Neural cell (in vitro differentiated cells): ENCODE measurements at regions not wholly inside any gene's neighbourhood (a gene's known extent, or its start where the extent isn't known, plus 50 kb on each side); places are given as distances from the start of the nearest gene placed in this dataset.

ENCODE experiments used
- H2AFZ ChIP-seq: fragments of 200-600, 300-800 bp; sonication (generic), shearing (Covaris generic); 2 replicates; pipeline ENCODE4 v1.6.0; 2014; ENCODE audit warnings: low read depth, mild to moderate bottlenecking, antibody characterized with exemption, low read length, moderate library complexity
- H3F3A ChIP-seq: fragments of 200-600 bp; shearing (Covaris generic); 2 replicates; pipeline ENCODE4 v1.6.1; 2016; ENCODE audit warnings: mild to moderate bottlenecking, moderate library complexity, mixed read lengths, antibody characterized with exemption, low read length; ENCODE audit not compliant: insufficient read depth, poor library complexity, severe bottlenecking
- H3K27ac ChIP-seq: fragments of 200-600, 300-800 bp; sonication (generic), shearing (Covaris generic); 2 replicates; pipeline ENCODE4 v1.5.1; 2014; ENCODE audit warnings: mild to moderate bottlenecking, low read length, moderate library complexity
- H3K27me3 ChIP-seq: fragments of 300-800, 200-600 bp; sonication (generic), shearing (Covaris generic); 2 replicates; pipeline ENCODE4 v1.6.0; 2014; ENCODE audit warnings: mild to moderate bottlenecking, low read depth, low read length, moderate library complexity; ENCODE audit not compliant: insufficient read depth
- H3K36me3 ChIP-seq: fragments of 300-800, 200-600 bp; sonication (generic), shearing (Covaris generic); 2 replicates; pipeline ENCODE4 v1.5.1; 2014; ENCODE audit warnings: mild to moderate bottlenecking, antibody characterized with exemption, low read length, moderate library complexity; ENCODE audit not compliant: insufficient read depth
- H3K4me2 ChIP-seq: fragments of 300-800, 200-600 bp; sonication (generic), shearing (Covaris generic); 2 replicates; pipeline ENCODE4 v1.6.0; 2014; ENCODE audit warnings: mild to moderate bottlenecking, low read length
- H3K4me3 ChIP-seq: fragments of 300-800, 200-600 bp; sonication (generic), shearing (Covaris generic); 2 replicates; pipeline ENCODE4 v1.5.1; 2014; ENCODE audit warnings: mild to moderate bottlenecking, low read length, moderate library complexity
- H3K79me2 ChIP-seq: fragments of 200-600 bp; shearing (Covaris generic); replicated peaks from 2 replicates; pipeline ENCODE4 v1.6.0; 2014; ENCODE audit warnings: mild to moderate bottlenecking, low read length, moderate library complexity; ENCODE audit not compliant: insufficient read depth
- H3K9ac ChIP-seq: fragments of 300-800, 200-600 bp; sonication (generic), shearing (Covaris generic); 2 replicates; pipeline ENCODE4 v1.6.1; 2016; ENCODE audit warnings: mild to moderate bottlenecking, low read length, mixed read lengths
- H3K9me2 ChIP-seq: fragments of 200-600 bp; shearing (Covaris generic); 2 replicates; pipeline ENCODE4 v1.6.1; 2016; ENCODE audit warnings: mild to moderate bottlenecking, low read length, mixed read lengths; ENCODE audit not compliant: insufficient read depth
- H3K9me3 ChIP-seq: fragments of 200-600, 300-800 bp; sonication (generic), shearing (Covaris generic); 2 replicates; pipeline ENCODE4 v1.6.1; 2016; ENCODE audit warnings: mild to moderate bottlenecking, mixed run types, low read length, moderate library complexity, mixed read lengths
- H4K20me1 ChIP-seq: fragments of 200-600 bp; shearing (Covaris generic); 2 replicates; pipeline ENCODE4 v1.6.1; 2016; ENCODE audit warnings: mild to moderate bottlenecking, mixed run types; ENCODE audit not compliant: insufficient read depth
- EP300 ChIP-seq: fragments of 450-650 bp; conservative IDR thresholded peaks from 2 replicates; pipeline ENCODE4 v1.6.1; 2014; ENCODE audit warnings: antibody characterized with exemption, mild to moderate bottlenecking, moderate library complexity; ENCODE audit not compliant: poor library complexity, severe bottlenecking
- EZH2 ChIP-seq: fragments of 200-600, 300-800 bp; shearing (Covaris generic), sonication (generic); IDR thresholded peaks from 2 replicates; pipeline ENCODE4 v1.6.1; 2014; ENCODE audit warnings: antibody characterized with exemption, low read length, borderline replicate concordance, mild to moderate bottlenecking; ENCODE audit not compliant: insufficient read depth, poor library complexity, severe bottlenecking
- MXI1 ChIP-seq: fragments of 450-650 bp; conservative IDR thresholded peaks from 2 replicates; pipeline ENCODE4 v1.6.1; 2014; ENCODE audit warnings: antibody characterized with exemption, mild to moderate bottlenecking; ENCODE audit not compliant: poor library complexity, severe bottlenecking
- POLR2AphosphoS5 ChIP-seq: IDR thresholded peaks from 2 replicates; pipeline ENCODE4 v1.6.1; 2012
- RAD21 ChIP-seq: fragments of 450-650 bp; conservative IDR thresholded peaks from 2 replicates; pipeline ENCODE4 v1.6.1; 2014; ENCODE audit warnings: antibody characterized with exemption, mild to moderate bottlenecking, moderate library complexity
- SMC3 ChIP-seq: fragments of 450-650 bp; conservative IDR thresholded peaks from 2 replicates; pipeline ENCODE4 v1.6.1; 2014; ENCODE audit warnings: antibody characterized with exemption, mild to moderate bottlenecking, moderate library complexity; ENCODE audit not compliant: poor library complexity
- TAF1 ChIP-seq: IDR thresholded peaks from 2 replicates; pipeline ENCODE4 v1.6.1; 2012; ENCODE audit warnings: low read depth
- TF ChIP-seq, protein P1 (sequence below): IDR thresholded peaks from 2 replicates; pipeline ENCODE4 v1.6.1; 2012; ENCODE audit warnings: borderline replicate concordance
- TF ChIP-seq, protein P2 (sequence below): fragments of 450-650 bp; IDR thresholded peaks from 2 replicates; pipeline ENCODE4 v1.5.1; 2014; ENCODE audit warnings: antibody characterized with exemption, mild to moderate bottlenecking, moderate library complexity; ENCODE audit not compliant: poor library complexity, severe bottlenecking

DNA sequence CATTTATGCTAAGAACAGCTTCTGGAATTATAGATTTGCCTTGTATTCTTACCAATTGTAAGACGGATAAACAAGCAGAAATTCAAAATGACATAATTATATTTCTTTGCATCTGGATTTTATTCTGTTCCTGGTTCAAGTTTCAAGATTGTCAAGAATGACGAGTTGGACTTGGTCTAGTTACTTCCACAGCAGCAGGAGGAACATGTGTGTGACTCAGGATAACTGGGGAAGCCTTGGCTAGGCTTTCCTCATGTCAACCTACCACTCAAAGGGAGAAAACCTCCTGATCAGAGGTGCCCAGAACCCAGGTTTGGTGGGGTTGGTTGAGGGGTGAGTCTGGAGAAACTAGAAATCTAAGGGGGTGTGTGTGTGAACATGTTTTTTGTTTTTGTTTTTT is 259.7 kb downstream of the SOX2 start:
- Histone ChIP-seq H3K9me3 (no peaks in the 10 kb centered on the region), H3K4me2 (no peak overlapping the region), H3K9ac (no peak overlapping the region), H3K36me3 (no peaks in the 10 kb centered on the region), H3K27me3 (no peaks in the 10 kb centered on the region), H3K4me3 (no peak overlapping the region), H4K20me1 (no peaks in the 10 kb centered on the region), H3F3A (no peaks in the 10 kb centered on the region), H3K9me2 (no peaks in the 10 kb centered on the region), H3K27ac (no peak overlapping the region), H3K79me2 (no peaks in the 10 kb centered on the region), H2AFZ (no peak overlapping the region)
- TF ChIP-seq, protein P1, sequence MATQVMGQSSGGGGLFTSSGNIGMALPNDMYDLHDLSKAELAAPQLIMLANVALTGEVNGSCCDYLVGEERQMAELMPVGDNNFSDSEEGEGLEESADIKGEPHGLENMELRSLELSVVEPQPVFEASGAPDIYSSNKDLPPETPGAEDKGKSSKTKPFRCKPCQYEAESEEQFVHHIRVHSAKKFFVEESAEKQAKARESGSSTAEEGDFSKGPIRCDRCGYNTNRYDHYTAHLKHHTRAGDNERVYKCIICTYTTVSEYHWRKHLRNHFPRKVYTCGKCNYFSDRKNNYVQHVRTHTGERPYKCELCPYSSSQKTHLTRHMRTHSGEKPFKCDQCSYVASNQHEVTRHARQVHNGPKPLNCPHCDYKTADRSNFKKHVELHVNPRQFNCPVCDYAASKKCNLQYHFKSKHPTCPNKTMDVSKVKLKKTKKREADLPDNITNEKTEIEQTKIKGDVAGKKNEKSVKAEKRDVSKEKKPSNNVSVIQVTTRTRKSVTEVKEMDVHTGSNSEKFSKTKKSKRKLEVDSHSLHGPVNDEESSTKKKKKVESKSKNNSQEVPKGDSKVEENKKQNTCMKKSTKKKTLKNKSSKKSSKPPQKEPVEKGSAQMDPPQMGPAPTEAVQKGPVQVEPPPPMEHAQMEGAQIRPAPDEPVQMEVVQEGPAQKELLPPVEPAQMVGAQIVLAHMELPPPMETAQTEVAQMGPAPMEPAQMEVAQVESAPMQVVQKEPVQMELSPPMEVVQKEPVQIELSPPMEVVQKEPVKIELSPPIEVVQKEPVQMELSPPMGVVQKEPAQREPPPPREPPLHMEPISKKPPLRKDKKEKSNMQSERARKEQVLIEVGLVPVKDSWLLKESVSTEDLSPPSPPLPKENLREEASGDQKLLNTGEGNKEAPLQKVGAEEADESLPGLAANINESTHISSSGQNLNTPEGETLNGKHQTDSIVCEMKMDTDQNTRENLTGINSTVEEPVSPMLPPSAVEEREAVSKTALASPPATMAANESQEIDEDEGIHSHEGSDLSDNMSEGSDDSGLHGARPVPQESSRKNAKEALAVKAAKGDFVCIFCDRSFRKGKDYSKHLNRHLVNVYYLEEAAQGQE, result no peak
- TF ChIP-seq, protein P2, sequence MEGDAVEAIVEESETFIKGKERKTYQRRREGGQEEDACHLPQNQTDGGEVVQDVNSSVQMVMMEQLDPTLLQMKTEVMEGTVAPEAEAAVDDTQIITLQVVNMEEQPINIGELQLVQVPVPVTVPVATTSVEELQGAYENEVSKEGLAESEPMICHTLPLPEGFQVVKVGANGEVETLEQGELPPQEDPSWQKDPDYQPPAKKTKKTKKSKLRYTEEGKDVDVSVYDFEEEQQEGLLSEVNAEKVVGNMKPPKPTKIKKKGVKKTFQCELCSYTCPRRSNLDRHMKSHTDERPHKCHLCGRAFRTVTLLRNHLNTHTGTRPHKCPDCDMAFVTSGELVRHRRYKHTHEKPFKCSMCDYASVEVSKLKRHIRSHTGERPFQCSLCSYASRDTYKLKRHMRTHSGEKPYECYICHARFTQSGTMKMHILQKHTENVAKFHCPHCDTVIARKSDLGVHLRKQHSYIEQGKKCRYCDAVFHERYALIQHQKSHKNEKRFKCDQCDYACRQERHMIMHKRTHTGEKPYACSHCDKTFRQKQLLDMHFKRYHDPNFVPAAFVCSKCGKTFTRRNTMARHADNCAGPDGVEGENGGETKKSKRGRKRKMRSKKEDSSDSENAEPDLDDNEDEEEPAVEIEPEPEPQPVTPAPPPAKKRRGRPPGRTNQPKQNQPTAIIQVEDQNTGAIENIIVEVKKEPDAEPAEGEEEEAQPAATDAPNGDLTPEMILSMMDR, result no peak
- TF ChIP-seq RAD21 (no peak), POLR2AphosphoS5 (no peak), MXI1 (no peak), TAF1 (no peak), EZH2 (no peak), EP300 (no peak), SMC3 (no peak)

DNA sequence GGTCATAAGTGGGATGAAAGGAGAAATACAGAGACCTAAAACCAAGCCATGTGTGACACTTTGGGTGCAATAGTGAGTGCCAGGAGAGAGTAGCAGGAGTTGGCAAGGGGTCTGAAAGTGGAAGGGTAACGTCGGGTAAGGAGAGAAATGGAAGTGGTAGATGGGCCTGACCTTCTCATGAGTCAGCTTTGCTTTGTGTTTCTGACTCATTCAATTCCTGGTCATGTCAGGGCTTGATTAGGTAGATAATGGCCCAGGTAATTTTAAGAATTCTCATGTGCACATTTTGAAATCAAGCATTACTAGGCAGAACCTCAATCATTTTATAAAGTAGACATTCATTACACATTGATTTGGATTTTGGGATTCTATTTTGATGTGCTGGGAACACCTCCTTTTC is 262.5 kb downstream of the SOX2 start:
- Histone ChIP-seq H3K79me2 (no peaks in the 10 kb centered on the region), H3K27me3 (no peaks in the 10 kb centered on the region), H2AFZ (no peak overlapping the region), H3K27ac (no peak overlapping the region), H4K20me1 (no peaks in the 10 kb centered on the region), H3K4me3 (no peak overlapping the region), H3K9me2 (no peaks in the 10 kb centered on the region), H3K9me3 (no peaks in the 10 kb centered on the region), H3K9ac (no peak overlapping the region), H3K36me3 (no peaks in the 10 kb centered on the region), H3K4me2 (no peak overlapping the region), H3F3A (no peaks in the 10 kb centered on the region)
- TF ChIP-seq TAF1, result no peak
- TF ChIP-seq SMC3, result no peak
- no peak for TF ChIP-seq POLR2AphosphoS5

DNA sequence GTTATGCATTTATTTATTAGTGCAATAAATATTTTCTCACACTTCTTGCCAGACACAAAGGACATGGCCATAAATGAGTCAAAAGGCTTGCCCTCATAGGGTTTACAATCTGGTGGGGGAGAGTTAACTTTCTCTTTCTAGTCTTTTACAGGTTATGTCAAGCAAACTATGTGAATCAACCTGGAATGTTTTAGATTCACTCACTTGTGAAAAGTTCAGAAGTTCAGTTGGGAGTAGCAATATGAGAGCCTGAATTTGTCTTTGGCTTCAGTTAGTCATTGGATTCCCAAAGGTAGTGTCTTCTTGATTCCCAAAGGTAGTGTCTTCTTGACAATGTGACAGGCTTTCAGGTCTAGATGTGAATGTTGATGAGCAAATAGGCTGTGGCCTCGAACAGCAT is 264.8 kb downstream of the SOX2 start:
- Histone ChIP-seq H2AFZ (no peak overlapping the region), H3K79me2 (no peaks in the 10 kb centered on the region), H4K20me1 (no peaks in the 10 kb centered on the region), H3K27me3 (no peaks in the 10 kb centered on the region), H3K27ac (no peak overlapping the region), H3F3A (no peaks in the 10 kb centered on the region), H3K9me3 (no peaks in the 10 kb centered on the region), H3K36me3 (no peaks in the 10 kb centered on the region), H3K4me3 (no peak overlapping the region), H3K9ac (no peak overlapping the region), H3K4me2 (no peak overlapping the region), H3K9me2 (no peaks in the 10 kb centered on the region)
- TF ChIP-seq POLR2AphosphoS5, result no peak
- TF ChIP-seq, protein P1, result no peak
- no peak for TF ChIP-seq TAF1
- TF ChIP-seq, protein P2, result no peak
- no peak for TF ChIP-seq RAD21
- TF ChIP-seq MXI1, result no peak
- TF ChIP-seq EP300, result no peak
- TF ChIP-seq EZH2, result no peak
- no peak for TF ChIP-seq SMC3
